ENCODE measurements at regions not wholly inside any gene's neighbourhood (a gene's known extent, or its start where the extent isn't known, plus 50 kb on each side); places are given as distances from the start of the nearest gene placed in this dataset.

DNA sequence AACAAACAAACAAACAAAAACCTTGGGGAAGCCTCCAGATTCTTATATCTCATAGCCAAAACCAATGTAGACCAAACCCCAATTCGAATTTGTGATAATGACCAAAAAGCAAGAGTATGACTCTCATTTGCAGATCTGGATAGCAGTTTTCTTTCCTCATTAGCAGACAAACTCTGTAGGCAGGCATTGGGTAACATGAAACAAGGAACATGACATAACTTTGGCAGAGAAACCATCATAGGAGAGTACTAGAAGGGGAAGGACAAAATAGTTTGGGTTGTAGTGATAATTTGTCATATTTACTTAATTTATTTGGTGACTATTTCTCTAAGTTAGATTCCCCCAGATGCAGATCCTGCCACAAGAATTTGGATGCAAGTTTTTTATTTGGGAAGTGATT is 187.8 kb downstream of the MID1IP1 start:
- DNase-seq (ENCODE audit: low read depth, low spot score), result no peak

GRCh38 chrX:38991656-38992440 is 190.6 kb downstream of the MID1IP1 start:
- DNase-seq (ENCODE audit: low read depth, low spot score), result no peak

DNA sequence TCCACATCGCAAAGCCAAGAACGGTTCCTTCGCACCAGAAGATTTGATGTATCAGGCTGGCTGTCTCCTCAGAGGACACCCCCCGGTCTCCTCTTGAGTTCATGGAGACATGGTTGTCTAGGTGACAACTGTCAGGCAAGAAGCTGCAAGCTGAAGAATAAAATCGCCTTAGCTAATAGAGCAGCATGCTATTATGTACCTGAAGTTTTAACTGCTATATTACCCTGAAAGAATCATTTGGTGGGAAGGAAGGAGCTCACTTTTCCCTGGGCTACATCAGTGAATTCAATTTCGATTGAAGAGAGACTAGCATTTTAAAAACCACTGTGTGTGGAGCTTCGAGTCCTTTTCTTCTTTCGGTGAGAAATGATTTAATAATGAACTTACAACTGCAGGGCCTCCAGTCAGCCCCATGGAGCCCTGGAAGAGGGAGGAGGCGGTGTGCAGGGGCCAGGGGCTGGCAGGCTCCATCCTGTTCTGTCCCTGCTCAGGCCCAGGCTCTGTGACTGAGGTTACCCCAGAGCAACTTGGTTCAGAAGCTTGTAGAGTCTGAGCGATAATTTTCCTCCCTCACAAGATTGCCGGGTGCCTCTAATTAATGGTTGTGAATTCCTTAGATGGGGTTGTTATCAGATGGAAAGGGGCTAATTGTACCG is 191.3 kb downstream of the MID1IP1 start:
- no peak for DNase-seq (ENCODE audit: low read depth, low spot score)

GRCh38 chrX:38993500-38993899 is 192.2 kb downstream of the MID1IP1 start:
- DNase-seq (ENCODE audit: low read depth, low spot score), result no peak

DNA sequence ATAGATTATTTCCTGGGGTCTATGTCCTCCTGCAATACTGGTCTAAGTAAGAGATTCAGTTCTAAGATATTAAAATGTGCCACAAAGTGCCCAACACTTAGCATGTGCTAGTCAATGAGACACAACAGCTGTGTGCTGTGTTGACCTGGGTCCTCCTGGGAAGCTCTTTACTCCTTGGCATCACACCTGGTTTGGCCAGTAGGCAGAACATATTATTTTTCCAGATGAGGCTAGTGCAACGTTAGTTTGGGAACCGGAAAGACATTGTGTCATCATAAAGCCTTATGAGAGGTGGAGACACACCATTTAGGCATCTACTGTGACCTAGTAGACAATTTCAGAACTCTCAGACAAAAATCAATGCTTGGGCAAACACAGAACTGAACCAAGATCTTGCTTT is 197.8 kb downstream of the MID1IP1 start:
- no peak for DNase-seq (ENCODE audit: low read depth, low spot score)

DNA sequence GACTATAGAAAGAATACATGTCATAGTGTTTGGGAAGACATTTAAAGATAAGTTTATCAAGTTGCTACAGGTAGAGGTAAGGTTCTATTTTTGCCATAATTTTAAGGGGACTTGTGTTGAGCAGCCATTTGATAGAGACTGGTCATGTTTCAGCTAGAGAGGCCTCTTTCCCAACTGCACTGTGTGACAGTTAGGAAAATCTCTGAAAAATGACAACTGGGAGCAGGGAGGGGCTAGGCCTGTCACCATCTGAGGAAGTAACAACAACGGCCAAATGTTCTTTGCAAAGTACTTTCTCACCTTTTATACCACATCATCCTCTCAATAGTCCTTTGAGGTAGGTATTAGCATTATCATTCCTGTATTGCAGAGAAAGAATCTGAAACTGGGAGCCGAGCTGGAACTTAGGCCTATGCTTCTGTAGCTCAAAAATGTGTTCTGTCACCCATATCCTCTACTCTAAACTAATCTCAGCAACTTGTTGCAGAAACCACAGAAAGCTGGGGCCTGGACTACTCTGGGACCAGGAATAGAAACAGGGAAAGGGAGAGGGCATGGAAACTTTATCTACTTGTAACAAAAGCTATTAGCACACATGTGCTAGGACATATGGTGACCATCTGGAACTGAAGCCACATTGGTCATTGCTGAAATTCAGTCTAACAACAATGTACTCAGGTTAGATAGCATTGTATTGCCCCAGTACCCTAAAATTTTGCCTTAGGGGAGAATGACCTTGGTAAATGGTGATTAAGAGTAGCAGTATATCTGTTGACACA is 198.9 kb downstream of the MID1IP1 start:
- DNase-seq (ENCODE audit: low read depth, low spot score), result no peak

- no peak for DNase-seq (ENCODE audit: low read depth, low spot score)
Observed at GRCh38 chrX:39000802-39001201, 199.5 kb downstream of the MID1IP1 start.

- DNase-seq (ENCODE audit: low read depth, low spot score), result no peak
Observed at GRCh38 chrX:39002466-39002865, 201.2 kb downstream of the MID1IP1 start.

- no peak for DNase-seq (ENCODE audit: low read depth, low spot score)
Observed at GRCh38 chrX:39008549-39008948, 207.3 kb downstream of the MID1IP1 start.

- DNase-seq (ENCODE audit: low read depth, low spot score), result no peak
Observed at GRCh38 chrX:39011454-39012221, 210.4 kb downstream of the MID1IP1 start.

DNA sequence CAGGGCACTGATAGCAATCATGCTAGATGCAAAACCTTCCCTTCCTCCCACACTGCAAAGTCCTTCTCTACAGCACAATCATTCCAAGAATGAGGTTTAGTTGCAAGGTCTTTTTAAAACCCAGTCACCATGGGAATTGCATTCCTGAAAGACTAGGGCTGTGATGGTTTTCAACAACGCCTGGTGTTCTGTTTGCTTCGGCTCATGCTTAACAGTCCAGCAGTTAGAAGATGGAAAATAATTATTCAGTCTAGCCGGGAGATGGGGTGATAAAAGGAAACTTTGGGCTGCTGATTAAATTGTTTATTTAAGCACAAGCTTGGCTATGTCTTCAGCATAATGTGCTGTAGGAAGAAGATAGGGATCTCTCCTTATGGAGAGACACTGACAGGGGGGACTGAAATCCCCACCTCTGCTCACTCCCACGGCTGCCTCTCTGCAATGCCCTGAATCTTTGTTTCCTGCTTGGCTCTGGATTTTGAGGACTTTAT is 211.4 kb downstream of the MID1IP1 start:
- DNase-seq (ENCODE audit: low read depth, low spot score), result no peak

DNA sequence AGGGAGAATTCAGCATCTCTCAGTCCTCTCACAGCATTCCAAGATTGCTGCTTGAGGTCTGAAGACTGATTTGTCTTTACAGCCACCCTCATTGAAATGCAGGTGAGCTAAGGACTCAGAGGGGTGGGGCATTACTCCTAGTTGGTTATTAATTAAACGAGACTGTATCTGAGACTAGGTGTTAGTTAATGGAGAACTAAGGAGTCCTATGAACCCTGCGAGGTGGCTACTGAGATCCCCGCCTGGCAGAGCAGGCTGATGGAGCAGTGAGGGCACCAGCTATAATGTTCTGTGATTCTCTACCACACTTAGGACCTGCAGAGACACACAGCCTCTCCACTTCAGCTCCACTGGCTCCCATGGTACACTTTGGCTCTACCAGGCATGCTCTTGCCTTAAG is 215.3 kb downstream of the MID1IP1 start:
- DNase-seq (ENCODE audit: low read depth, low spot score), result no peak

DNA sequence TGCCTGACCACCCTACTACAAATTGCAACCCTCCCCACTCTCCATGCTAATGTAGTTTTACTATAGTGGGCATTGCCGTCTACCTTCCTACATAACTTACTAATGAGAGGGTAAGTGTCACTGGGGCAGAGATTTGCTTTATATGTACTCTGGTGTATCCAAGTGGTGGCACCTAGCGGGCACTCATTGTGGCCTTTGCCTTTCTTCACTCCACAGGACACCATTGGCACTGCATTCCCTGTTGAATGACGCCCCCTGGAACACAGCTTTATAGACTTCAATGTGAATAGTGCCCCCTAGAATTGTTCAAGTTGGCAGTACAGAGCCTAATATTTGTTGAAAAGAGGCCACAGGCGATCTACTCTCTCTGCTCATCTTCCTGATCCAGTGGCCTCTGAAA is 215.8 kb downstream of the MID1IP1 start:
- no peak for DNase-seq (ENCODE audit: low read depth, low spot score)

GRCh38 chrX:39017716-39018115 is 216.5 kb downstream of the MID1IP1 start:
- no peak for DNase-seq (ENCODE audit: low read depth, low spot score)

DNA sequence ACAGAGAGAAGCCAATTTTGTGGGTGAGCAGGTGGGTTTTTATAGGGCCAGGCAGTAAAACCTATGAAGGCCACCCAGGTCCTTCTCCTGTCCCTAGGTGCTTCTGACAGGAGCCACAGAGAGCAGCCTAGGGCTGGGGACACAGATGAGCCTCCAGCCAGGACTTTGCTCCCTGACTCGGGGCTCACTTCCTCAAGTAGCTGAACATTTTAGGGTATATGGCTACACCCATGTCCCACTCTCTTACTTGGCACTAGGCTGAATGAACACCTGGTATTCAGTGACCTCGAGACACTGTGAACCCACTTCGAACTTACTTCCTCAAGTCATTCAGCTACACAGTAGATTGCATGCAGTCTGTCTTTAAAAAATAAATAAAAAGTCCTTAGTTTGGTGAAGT is 217.3 kb downstream of the MID1IP1 start:
- no peak for DNase-seq (ENCODE audit: low read depth, low spot score)

- no peak for DNase-seq (ENCODE audit: low read depth, low spot score)
Observed at GRCh38 chrX:39019056-39019455, 217.8 kb downstream of the MID1IP1 start.

DNA sequence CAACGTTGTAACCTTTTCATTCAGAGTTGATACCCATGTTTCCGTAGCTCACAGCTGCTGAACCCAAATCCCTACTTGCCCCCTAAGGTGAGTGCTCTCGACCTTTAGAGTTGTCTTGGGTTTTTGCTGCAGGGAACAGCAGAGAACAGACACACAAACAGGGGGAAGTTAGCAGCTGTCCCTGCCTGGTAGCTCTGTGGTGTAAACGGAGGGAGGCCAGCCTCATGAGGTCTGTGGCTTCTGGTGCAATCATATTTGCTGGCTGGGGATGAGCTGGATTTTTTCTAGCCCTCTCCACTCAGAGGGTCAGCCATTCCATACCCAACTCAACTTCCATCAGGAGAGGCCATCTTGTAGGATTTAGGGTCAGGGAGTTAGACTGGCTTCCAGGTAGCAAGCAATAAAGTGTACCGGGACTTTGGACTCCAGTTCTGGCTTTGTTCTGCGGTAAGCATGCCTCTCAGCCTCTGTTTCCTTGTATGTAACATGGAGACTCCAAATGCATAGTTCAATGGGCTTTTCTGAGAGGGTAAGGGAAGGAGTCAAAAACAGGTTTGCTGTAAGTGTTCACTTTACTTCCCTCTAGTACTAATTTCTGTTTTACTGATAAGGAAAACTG is 218.9 kb downstream of the MID1IP1 start:
- DNase-seq (ENCODE audit: low read depth, low spot score), result no peak

GRCh38 chrX:39022106-39022505 is 220.8 kb downstream of the MID1IP1 start:
- no peak for DNase-seq (ENCODE audit: low read depth, low spot score)

DNA sequence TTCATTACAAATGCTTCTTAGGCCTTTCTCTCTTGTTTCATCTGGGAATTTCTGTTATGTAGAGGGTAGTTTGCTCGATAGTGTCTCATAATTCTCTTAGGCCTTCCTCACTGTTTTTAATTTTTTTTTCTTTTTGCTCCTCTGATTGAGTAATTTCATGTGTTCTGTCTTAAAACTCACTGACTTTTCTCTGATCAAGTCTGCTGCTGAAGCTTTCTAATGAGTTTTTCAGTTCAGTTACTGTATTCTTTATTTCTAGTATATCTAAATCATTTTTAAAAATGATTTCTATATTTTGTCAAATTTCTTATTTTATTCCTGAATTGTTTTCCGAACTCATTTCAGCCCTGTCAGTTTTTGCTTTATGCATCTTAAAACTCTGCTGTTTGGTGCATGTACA is 228.0 kb downstream of the MID1IP1 start:
- DNase-seq (ENCODE audit: low read depth, low spot score), result no peak

- no peak for DNase-seq (ENCODE audit: low read depth, low spot score)
Observed at GRCh38 chrX:39030636-39031035, 229.4 kb downstream of the MID1IP1 start.

- no peak for DNase-seq (ENCODE audit: low read depth, low spot score)
Observed at GRCh38 chrX:39039890-39040289, 238.6 kb downstream of the MID1IP1 start.

Data from brain pericyte (primary cell).